HG03175 (cell line): ENCODE measurements at regions not wholly inside any gene's neighbourhood (a gene's known extent, or its start where the extent isn't known, plus 50 kb on each side); places are given as distances from the start of the nearest gene placed in this dataset.

ENCODE experiments used
- ATAC-seq: cut with Tn5 transposase; IDR thresholded peaks from one replicate; pipeline ENCODE4 v1.9.1; 2021; ENCODE audit warnings: mild to moderate bottlenecking, moderate library complexity; ENCODE audit not compliant: unreplicated experiment

DNA sequence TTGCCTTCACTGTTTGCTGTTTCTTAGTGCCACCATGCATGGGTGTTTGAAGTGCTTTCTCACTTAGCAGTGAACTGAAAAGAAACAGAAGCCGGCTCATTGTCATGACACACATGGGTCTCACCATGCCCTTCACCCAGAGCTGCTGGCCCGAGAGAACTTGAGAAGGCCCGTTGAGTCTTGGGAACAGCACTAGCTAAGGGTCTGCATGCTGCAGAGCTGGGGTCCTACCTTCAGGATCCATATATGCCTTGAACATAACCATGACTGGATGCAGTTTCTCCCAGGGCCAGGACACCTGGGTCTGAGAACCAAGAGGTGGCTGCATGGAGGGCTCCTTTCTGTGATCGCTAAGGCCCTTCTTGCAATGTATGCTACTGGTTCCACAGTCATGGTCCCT is 245.5 kb upstream of the HS6ST1 start:
- ATAC-seq: no peak

DNA sequence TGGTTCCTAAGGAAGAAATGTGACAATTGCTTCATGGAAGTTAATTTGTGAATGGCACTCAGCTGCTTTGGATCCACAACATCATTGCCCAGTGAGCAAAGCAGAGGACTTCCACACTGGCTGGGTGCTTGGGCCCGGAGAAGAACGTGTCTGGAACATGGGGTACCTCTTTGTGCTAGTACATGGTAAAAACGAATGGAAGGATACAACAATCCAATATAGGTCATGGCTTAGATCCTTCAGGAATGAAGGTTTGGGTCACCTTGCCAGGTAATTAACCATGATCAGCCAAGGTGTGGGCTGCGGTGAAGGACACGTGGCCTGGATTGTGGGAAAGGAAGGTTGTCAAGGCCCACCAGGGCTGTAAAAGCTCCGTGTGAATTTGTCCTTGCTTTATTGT is 245.9 kb upstream of the HS6ST1 start:
- ATAC-seq: no peak

DNA sequence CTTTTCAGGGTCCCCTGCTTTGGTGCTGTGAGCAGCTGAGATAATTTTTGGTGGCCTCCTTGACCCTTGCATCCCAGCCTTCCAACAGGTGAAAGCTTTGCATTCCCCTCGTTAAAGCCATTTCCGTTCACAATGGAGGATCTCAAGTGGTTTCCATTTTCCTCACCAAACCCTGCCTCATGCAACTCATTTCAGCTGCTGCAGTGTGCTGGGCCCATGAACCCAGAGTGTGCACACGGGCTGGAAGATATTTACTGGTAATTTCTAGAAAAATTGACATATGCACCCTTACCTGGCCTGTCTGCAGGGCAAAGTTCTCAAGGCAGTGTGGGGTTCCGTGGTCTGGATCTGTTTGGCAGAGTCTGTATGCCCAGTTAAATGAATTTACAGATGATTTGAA is 246.8 kb upstream of the HS6ST1 start:
- ATAC-seq: no peak

- no peak for ATAC-seq
Measured at GRCh38 chr2:128566671-128567070, 248.0 kb upstream of the HS6ST1 start.

GRCh38 chr2:128568106-128568505 is 249.4 kb upstream of the HS6ST1 start:
- no peak for ATAC-seq

GRCh38 chr2:128573116-128573515 is 254.4 kb upstream of the HS6ST1 start:
- no peak for ATAC-seq

DNA sequence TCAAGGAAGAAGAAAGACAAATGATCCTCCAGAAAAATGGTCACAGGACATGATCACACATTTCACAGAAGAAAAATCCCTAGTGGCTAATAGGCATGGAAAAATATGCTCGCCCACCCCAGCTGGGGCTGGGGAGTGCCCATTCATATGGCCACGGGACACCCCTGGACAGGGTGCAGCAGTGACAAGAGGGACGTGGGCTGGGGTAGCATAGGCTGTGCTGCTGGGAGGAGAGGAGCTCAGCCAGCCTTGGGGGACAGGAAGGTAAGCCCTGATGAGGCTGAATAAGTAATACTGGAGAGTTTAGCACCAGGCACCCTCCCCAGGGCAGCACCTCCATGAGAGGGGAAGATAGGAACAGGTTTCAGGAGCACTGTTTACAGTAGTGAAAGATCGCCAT is 254.9 kb upstream of the HS6ST1 start:
- ATAC-seq: no peak

DNA sequence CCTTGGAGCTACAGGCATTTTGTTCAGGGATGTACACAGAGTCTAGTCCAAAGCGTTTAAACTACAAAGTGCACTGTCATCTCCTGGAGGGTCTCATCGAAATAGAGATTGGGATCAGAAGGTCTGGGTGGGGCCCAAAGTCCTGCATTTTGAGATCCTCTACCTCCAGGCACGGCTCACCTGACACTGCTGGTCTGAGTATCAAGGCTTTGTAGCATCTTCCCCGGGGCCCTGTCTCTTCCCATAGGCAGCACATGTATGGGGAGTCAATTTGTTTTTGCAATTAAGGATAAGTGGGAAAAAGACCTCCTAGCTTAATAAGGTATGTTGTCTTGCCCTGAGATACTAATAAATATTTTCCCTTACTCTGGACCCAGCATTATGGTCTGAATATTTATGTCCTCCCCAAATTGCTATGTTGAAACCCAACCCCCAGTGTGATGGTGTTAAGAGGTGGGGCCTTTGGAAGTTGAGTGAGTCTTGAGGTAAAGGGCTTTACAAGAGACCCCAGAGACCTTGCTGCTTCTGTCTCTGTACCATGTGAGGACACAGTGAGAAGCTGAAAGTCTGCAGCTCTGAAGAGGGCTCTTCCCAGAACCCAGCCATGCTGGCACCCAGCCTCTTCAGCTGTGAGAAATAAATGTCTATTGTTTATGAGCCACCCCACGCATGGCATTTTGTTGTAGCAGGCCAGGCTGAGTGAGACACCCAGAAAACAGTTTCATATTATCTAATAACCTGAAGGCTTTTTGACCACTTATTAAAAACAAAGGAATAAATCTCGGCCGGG is 258.7 kb upstream of the HS6ST1 start:
- no peak for ATAC-seq

DNA sequence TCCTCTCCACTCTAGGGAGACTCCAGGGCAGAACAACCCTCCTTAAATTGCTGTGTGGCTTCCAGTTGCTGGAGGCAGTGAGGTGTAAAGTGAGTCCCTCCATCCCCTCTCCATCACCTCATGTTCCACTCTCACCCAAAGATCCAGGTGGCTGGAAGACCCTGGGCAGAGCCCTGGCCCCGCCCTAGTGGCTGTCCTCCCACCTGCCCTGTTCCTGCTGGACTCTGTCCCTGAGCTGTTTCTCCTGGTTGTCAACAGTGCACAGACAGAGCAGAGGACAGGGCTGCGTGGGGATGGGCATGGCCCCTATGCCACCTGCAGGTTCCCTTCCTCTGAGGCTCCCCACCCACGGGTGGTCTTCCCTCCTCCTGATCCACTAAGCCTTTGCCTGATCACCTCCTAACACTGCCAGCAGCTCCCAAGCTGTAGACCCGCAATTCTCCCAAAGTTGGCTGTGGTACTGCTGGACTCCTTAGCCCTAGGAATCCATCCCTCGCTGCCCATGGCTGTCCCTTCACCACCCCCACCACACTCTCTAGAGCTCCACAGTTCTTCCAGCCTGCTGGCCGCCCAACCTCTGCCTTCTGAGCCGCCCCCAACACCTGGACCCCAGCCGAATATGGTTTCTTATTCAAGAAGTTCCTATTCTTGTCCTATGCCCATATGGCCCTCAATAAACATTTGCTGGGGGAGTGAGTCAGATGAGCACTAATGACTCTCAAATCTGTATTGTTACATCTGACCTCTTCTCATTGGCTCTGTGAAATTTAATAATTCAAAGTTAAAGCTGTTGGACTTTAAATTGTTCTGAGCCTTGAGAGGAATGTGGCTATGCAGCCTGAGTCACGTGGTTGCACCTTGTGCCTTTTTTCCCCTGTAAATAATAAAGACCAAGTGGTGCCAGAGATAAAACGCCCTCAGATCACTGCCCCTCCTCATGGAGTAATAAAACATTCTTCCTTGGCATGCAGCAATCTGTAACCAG is 260.0 kb upstream of the HS6ST1 start:
- ATAC-seq: no peak

DNA sequence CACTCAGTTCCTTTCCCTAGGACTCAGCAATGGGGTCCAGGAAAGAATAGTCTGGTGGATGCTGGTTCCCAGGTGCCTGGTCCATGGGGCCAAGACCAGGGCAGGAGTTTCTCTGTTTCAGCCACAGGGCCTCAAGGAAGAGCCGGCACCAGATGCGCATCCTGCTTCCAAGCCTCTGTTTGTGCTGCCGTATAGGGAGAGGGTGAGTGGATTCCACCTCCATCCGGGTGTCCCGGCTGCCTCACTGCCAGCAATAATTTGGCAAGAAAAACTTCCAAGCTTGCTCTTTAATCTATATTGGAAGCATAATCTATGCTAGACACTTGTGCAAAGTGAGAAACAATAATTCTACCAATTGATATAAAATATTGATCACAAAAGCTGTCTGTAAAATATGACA is 261.2 kb upstream of the HS6ST1 start:
- no peak for ATAC-seq

- no peak for ATAC-seq
Measured at GRCh38 chr2:128580988-128581848, 262.6 kb upstream of the HS6ST1 start.

DNA sequence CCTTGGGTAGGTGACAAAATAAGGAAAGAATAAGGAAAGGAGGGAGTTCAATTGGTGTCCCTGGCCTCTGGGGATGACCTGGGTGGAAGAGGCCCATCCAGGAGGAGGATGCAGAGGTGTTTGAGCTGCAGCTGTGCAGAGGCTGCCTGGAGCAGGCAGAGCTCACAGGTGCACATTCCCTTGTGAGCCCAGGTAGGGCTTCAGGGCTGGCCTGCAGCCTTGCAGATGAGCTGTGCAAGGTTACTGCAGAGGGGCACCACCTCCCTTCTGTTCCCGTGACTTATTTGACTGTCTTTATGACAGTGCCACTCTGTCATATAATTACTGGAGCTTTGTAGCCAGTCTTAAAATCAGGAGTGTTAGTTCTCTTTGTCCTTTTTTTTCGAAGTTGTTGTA is 263.2 kb upstream of the HS6ST1 start:
- ATAC-seq: no peak

DNA sequence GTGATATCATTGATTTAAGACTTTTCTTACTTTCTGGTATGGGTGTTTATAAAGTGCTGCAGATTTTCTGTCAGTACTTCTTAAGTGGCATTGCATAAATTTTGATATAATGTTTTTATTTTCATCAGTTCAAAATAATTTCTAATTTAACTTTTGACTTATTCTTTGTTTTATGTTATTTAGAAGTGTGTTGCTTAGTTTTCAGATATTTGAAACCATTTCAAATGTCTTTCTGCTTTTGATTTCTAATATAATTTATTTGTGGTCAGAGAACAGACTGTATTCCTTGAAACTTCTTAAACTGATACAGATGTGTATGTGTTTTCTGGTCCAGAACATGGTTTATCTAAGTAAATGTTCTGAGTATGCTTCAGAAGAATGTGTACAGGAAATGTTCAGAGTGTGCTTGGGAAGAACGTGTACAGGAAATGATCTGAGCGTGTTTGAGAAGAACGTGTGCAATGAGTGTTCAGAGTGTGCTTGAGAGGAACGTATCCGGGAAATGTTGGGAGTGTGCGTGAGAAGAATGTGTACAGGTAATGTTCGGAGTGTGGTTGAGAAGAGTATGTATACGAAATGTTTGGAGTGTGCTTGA is 265.7 kb upstream of the HS6ST1 start:
- no peak for ATAC-seq

GRCh38 chr2:128585706-128586105 is 267.0 kb upstream of the HS6ST1 start:
- no peak for ATAC-seq

DNA sequence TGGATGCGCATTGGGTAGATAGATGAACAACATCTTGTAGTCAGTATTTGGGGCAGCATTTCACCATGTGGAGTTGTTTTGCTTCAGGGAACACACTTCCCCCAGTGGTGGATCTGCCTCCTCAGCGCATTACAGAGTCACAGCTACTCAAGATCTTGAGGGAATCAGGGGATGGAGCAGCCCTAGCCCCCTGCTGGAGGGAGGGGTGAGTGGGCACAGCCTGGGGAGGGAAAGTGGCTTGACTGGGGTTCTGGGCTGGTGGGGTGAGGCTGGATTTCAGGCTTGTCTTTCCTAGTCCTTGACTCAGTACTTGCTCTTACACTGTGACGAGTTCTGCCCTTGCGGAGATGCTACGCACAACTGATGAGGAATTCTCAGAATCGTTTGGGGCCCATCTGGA is 271.0 kb upstream of the HS6ST1 start:
- ATAC-seq: no peak

DNA sequence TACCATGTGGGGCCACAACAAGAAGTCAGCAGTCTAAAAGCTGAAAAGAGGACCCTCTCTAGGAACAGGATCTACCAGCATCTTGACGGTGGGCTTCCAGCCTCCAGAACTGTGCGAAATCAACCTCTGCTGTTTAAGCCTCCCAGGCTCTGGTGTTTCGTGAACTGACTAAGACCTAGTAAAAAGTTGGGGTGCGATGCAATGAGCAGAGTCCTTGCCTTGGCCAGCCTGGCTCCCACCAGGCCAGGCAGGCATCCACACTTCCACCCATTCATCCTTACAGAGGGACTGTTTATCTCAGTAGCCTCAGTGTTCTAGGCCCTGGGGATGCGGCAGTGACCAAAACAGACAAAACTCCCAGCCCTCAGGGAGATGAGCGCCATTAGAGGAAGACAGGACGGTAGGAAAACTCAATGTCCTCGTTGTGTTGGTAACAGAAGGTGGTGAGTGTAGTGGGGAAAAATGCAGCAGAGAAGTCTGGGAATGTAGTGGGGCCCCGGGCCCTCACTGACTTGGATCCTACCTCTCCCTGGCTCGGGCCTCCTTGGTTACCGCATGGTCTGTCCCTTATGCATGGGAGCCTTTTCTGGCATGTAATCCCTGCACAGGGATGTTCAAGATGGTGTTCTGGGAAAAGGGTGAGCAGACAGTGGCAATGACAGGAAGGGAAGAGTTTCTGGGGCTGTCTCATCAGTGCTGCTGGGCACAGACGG is 271.8 kb upstream of the HS6ST1 start:
- no peak for ATAC-seq

DNA sequence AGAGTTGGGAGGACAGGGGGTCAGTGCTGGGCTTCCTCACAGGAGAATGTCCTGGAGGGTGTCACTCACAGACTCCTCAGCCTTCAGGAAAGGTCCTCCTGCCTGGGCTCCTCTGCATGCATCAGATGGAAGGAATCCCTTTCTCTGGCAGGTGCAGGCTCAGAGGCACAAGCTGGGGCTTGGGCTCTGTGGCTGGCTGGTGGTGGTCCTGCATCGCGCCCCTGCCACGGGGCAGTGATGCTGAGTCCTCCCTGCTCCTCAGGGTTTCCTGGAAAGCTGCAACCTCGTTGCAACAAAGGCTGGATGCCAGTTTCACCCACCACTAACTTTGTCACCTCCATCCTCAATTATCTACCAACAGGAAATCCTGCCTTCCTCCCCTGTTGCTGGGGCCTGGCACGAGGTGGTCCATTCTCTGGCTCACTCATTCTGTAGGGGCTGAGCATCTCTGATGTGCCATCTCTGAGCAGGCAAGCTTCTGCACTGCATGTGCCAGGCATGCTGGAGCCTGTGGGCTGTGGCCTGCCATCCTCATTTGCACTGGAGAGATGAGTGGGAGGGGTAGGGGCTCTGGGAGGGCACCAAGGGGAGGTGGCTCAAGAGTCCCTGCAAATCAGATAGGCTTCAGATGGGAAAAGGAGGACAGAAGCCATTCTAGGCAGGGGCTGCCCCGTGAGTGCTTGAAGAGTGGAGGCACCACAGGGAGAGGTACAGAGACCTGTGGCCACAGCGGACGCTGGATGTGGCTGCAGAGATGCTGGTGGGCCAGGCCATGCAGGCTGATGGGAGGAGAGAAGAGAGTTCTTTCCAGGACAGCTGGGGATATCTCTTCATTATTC is 272.6 kb upstream of the HS6ST1 start:
- ATAC-seq: no peak

DNA sequence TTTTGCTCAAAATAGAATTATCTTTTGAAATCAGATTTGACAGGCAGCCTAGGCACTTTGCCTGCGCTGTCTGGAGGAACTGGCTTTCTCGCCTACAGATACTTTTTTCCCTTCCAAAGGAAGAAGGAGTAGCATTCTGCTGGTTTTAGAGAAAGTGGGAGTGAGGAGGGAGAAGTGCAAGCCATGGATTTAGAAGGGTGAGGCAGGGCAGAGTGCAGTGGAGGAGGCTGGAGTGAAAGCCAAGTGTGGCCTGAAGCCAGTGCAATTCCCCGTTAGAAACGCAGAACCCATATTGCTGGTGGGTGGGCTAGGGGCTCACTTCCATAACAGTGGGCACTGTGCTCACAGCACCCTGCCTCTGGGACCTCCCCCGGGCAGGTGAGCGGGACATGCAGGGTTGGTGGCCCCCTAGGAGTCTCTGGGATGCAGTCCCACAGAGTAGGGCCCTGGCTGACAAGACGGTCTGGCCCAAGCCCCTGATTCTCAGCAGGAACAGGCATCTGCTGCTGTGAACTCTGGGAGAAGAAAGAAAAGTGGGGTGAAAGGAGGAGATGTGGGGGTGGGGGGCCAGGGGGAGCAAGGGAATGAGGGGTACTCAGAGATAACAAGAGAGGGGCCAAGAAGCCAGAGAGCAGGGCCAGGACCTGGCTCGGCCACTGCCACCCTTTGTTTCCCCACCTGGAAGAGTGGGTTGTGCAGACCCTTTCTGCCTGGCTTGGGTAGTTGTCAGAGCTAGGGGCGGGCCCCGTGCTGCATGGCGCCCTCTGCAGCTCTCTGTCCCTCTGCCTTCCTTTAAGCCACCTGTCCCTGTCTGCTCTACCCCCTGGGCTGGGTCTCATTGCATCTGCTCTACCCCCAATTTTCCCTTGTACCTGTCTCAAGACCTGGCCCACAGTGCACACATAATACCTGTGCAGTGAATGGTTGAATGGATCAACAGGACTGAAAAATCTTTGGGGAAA is 273.5 kb upstream of the HS6ST1 start:
- ATAC-seq: no peak
